OCI-LY3 (cell line): ENCODE measurements at regions not wholly inside any gene's neighbourhood (a gene's known extent, or its start where the extent isn't known, plus 50 kb on each side); places are given as distances from the start of the nearest gene placed in this dataset.

ENCODE experiments used
- CTCF ChIP-seq: fragments of 200-600, 300-600 bp; sonication (generic); IDR thresholded peaks from 2 replicates; pipeline ENCODE4 v1.5.1; 2014; ENCODE audit warnings: antibody characterized with exemption, low read length, low read depth
- EZH2phosphoT487 ChIP-seq: fragments of 200-600 bp; shearing (Covaris generic); IDR thresholded peaks from 2 replicates; pipeline ENCODE4 v1.6.1; 2018; ENCODE audit warnings: antibody characterized with exemption, mixed run types, low read depth

DNA sequence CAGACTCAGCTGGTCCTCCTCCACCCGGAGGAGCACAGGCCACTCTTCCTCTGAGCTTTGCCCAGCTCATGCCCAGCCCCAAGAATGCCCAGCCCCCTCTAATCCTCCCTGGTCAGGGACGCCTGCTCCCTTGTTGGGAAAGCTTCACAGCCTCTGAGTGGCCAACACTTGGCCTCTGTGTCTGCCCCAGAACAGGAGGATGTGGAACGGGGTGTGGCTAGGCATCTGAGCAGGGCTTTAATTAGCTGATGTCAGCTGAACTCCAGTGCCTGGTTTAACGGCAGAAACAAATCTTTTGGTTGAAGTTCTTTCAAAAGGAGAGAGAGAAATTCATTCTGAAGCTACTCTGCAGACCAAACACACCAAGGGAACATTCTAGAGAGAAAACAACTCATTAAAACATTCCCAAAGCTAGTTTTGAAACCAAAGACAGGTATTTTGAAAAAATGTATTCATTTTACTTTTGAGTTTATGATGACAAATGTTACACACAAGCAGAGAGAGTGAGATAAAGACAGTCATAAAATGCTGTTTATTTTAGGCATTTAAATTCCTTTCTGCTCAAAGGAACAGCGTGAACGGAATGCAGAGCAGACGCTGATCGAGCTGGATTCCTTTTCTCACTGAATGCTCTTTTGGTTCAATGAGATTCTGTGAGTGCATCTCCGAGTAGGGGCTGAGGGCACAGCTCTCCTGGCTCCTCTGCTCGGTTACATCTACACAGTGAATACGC is 63.8 kb downstream of the RTP5 start:
- TF ChIP-seq CTCF, result no peak
- no peak for TF ChIP-seq EZH2phosphoT487
